Fibroblast of skin of scalp (primary cell): ENCODE measurements at regions not wholly inside any gene's neighbourhood (a gene's known extent, or its start where the extent isn't known, plus 50 kb on each side); places are given as distances from the start of the nearest gene placed in this dataset.
"Not testable (repeated sequence)": the region's sequence is repeated elsewhere in the genome, so short reads cannot be mapped to it uniquely, and the experiment has no call there.

Experiments
- DNase-seq: peaks from one replicate; pipeline ENCODE4 v3.0.0-alpha.2; 2013

GRCh38 chr9:126190994-126191393 lies 135.6 kb upstream of the MVB12B start:
- not testable (repeated sequence) for DNase-seq

GRCh38 chr9:126198854-126199253 lies 127.8 kb upstream of the MVB12B start:
- DNase-seq: no peak

- no peak for DNase-seq
These were observed 123.3 kb upstream of the MVB12B start for GRCh38 chr9:126203313-126203712.

GRCh38 chr9:126204197-126204596 lies 122.4 kb upstream of the MVB12B start:
- DNase-seq: no peak

- no peak for DNase-seq
These were observed 121.9 kb upstream of the MVB12B start for GRCh38 chr9:126204708-126205225.

GRCh38 chr9:126205265-126205664 lies 121.4 kb upstream of the MVB12B start:
- DNase-seq: no peak

- DNase-seq: no peak
These were observed 120.7 kb upstream of the MVB12B start for GRCh38 chr9:126205845-126206498.

GRCh38 chr9:126207256-126207655 lies 119.4 kb upstream of the MVB12B start:
- no peak for DNase-seq

GRCh38 chr9:126208216-126208758 lies 118.3 kb upstream of the MVB12B start:
- no peak for DNase-seq

GRCh38 chr9:126211441-126212074 lies 115.1 kb upstream of the MVB12B start:
- DNase-seq: no peak

GRCh38 chr9:126215486-126215885 lies 111.1 kb upstream of the MVB12B start:
- no peak for DNase-seq

- no peak for DNase-seq
These were observed 109.8 kb upstream of the MVB12B start for GRCh38 chr9:126216826-126217225.

- DNase-seq: no peak
These were observed 109.4 kb upstream of the MVB12B start for GRCh38 chr9:126217250-126217653.

GRCh38 chr9:126217797-126218196 lies 108.8 kb upstream of the MVB12B start:
- no peak for DNase-seq

- no peak for DNase-seq
These were observed 108.1 kb upstream of the MVB12B start for GRCh38 chr9:126218359-126219125.

GRCh38 chr9:126219166-126219565 lies 107.5 kb upstream of the MVB12B start:
- DNase-seq: no peak

GRCh38 chr9:126219648-126220063 lies 107.0 kb upstream of the MVB12B start:
- no peak for DNase-seq

- no peak for DNase-seq
These were observed 105.1 kb upstream of the MVB12B start for GRCh38 chr9:126221480-126221879.

- no peak for DNase-seq
These were observed 104.2 kb upstream of the MVB12B start for GRCh38 chr9:126222363-126222834.

GRCh38 chr9:126222835-126223431 lies 103.7 kb upstream of the MVB12B start:
- no peak for DNase-seq

- DNase-seq: no peak
These were observed 102.7 kb upstream of the MVB12B start for GRCh38 chr9:126223798-126224531.
